H1 (cell line): ENCODE measurements at regions not wholly inside any gene's neighbourhood (a gene's known extent, or its start where the extent isn't known, plus 50 kb on each side); places are given as distances from the start of the nearest gene placed in this dataset.

Source experiments
- CTCF ChIA-PET: fragments of 300-600 bp; sonication (Branson Sonifier 250); formaldehyde crosslinking; loops from one replicate; lab custom pipeline; 2021; ENCODE audit not compliant: partially characterized antibody; lab: Charles Lee
- POLR2A ChIA-PET: fragments of 300-600 bp; sonication (Branson Sonifier 250); formaldehyde crosslinking; loops from one replicate; lab custom pipeline; 2021; ENCODE audit warnings: inconsistent platforms; ENCODE audit not compliant: partially characterized antibody; lab: Charles Lee
- DNase-seq, 2 experiments: peaks; one replicate each; pipeline versions ENCODE4 v3.0.0 to v3.0.0-alpha.2; 2010 to 2022; ENCODE audit warnings: low spot score in 2 of 2, low read depth in 1 of 2, mixed read lengths in 1 of 2
- FAIRE-seq: peaks from 2 replicates; lab custom pipeline; 2011; peaks lifted over from hg19 to GRCh38; lab: Jason Lieb, UNC
- H2AFZ ChIP-seq: 2 replicates; pipeline ENCODE4 v1.8.1; 2012; ENCODE audit warnings: low read length, inconsistent platforms
- H2AK5ac ChIP-seq: 2 replicates; pipeline ENCODE4 v1.6.1; 2013; ENCODE audit warnings: low read depth, low read length
- H2BK120ac ChIP-seq: replicated peaks from 2 replicates; pipeline ENCODE3; 2013; ENCODE audit warnings: low read depth, low read length, inconsistent platforms
- H2BK12ac ChIP-seq: 2 replicates; pipeline ENCODE4 v1.6.1; 2013; ENCODE audit warnings: low read depth, low read length
- H2BK15ac ChIP-seq: 2 replicates; pipeline ENCODE4 v1.6.1; 2013; ENCODE audit warnings: low read length
- H2BK20ac ChIP-seq: 2 replicates; pipeline ENCODE4 v1.6.1; 2013; ENCODE audit warnings: low read length
- H2BK5ac ChIP-seq: 2 replicates; pipeline ENCODE4 v1.6.1; 2013; ENCODE audit warnings: low read depth, low read length
- H3K14ac ChIP-seq: 2 replicates; pipeline ENCODE4 v1.6.1; 2013; ENCODE audit warnings: inconsistent platforms; ENCODE audit not compliant: insufficient read length
- H3K18ac ChIP-seq: 2 replicates; pipeline ENCODE4 v1.6.1; 2013; ENCODE audit warnings: low read length; ENCODE audit errors: extremely low read depth
- H3K23ac ChIP-seq: 2 replicates; pipeline ENCODE4 v1.6.1; 2013; ENCODE audit warnings: inconsistent platforms; ENCODE audit not compliant: insufficient read length
- H3K23me2 ChIP-seq: 2 replicates; pipeline ENCODE4 v1.6.1; 2013; ENCODE audit warnings: low read depth, low read length
- H3K27ac ChIP-seq: 2 replicates; pipeline ENCODE4 v1.6.1; 2011; ENCODE audit warnings: low read depth, low read length, inconsistent platforms
- H3K27me3 ChIP-seq, 4 experiments: replicated peaks in 1 of 4; 1 replicate in 1 of 4; 2 replicates in 3 of 4; pipeline versions ENCODE4 v1.6.1 to v1.8.1; 2011 to 2013; ENCODE audit warnings: low read length in 3 of 4, mild to moderate bottlenecking in 3 of 4, inconsistent platforms in 2 of 4, mixed read lengths in 2 of 4, moderate library complexity in 1 of 4; ENCODE audit not compliant: control insufficient read depth in 3 of 4, insufficient read depth in 3 of 4; ENCODE audit errors: extremely low read depth in 1 of 4
- H3K36me3 ChIP-seq, 4 experiments: 2 replicates each; pipeline versions ENCODE4 v1.6.1 to v1.8.1; 2011 to 2013; ENCODE audit warnings: mild to moderate bottlenecking in 4 of 4, low read length in 3 of 4, moderate library complexity in 2 of 4, control low read depth in 1 of 4, inconsistent platforms in 1 of 4; ENCODE audit not compliant: insufficient read depth in 4 of 4, control insufficient read depth in 2 of 4
- H3K4ac ChIP-seq: replicated peaks from 2 replicates; pipeline ENCODE3; 2013; ENCODE audit warnings: low read length, low read depth, mixed read lengths, inconsistent platforms; ENCODE audit not compliant: insufficient read length
- H3K4me1 ChIP-seq, 4 experiments: replicated peaks in 1 of 4; 1 replicate in 1 of 4; 2 replicates in 3 of 4; pipeline versions ENCODE4 v1.6.1 to v1.8.1; 2011 to 2013; ENCODE audit warnings: low read length in 3 of 4, inconsistent platforms in 2 of 4, mixed read lengths in 1 of 4; ENCODE audit not compliant: insufficient read depth in 4 of 4, control insufficient read depth in 3 of 4
- H3K4me2 ChIP-seq, 2 experiments: 2 replicates each; pipeline versions ENCODE4 v1.6.1 to v1.8.1; 2011 to 2013; ENCODE audit warnings: low read depth in 2 of 2, low read length in 2 of 2, control low read depth in 1 of 2, inconsistent platforms in 1 of 2, mild to moderate bottlenecking in 1 of 2; ENCODE audit not compliant: insufficient read depth in 1 of 2
- H3K4me3 ChIP-seq, 4 experiments: fragments of 200-600, 300-600 bp in 1 of 4; sonication (generic), shearing (Covaris generic), sonication (Bioruptor Twin) in 1 of 4; 2 replicates each; pipeline versions ENCODE4 v1.5.1 to v1.8.1; 2011 to 2016; ENCODE audit warnings: low read length in 4 of 4, low read depth in 3 of 4, control low read depth in 2 of 4, inconsistent platforms in 2 of 4, mild to moderate bottlenecking in 2 of 4, mixed read lengths in 1 of 4, moderate library complexity in 1 of 4; ENCODE audit not compliant: insufficient read depth in 2 of 4; ENCODE audit errors: extremely low read depth in 1 of 4
- H3K56ac ChIP-seq: replicated peaks from 2 replicates; pipeline ENCODE3; 2013; ENCODE audit warnings: low read depth, mild to moderate bottlenecking, mixed read lengths, low read length, inconsistent platforms; ENCODE audit not compliant: insufficient read length
- H3K79me1 ChIP-seq: 2 replicates; pipeline ENCODE4 v1.6.1; 2013; ENCODE audit warnings: low read depth, low read length, control low read depth
- H3K79me2 ChIP-seq, 2 experiments: 2 replicates each; pipeline versions ENCODE4 v1.6.1 to v1.8.1; 2012 to 2013; ENCODE audit warnings: low read length in 2 of 2, mild to moderate bottlenecking in 2 of 2, inconsistent platforms in 1 of 2; ENCODE audit not compliant: insufficient read depth in 2 of 2, control insufficient read depth in 1 of 2
- H3K9ac ChIP-seq, 4 experiments: replicated peaks in 1 of 4; 1 replicate in 1 of 4; 2 replicates in 3 of 4; pipeline versions ENCODE4 v1.6.1 to v1.8.1; 2011 to 2013; ENCODE audit warnings: low read depth in 3 of 4, low read length in 3 of 4, control low read depth in 2 of 4, mild to moderate bottlenecking in 2 of 4, moderate library complexity in 2 of 4, inconsistent platforms in 1 of 4; ENCODE audit errors: extremely low read depth in 1 of 4
- H3K9me3 ChIP-seq, 2 experiments: 2 replicates each; pipeline versions ENCODE4 v1.6.1 to v1.8.1; 2012 to 2013; ENCODE audit warnings: mild to moderate bottlenecking in 2 of 2, moderate library complexity in 2 of 2, control low read depth in 1 of 2, inconsistent platforms in 1 of 2, low read depth in 1 of 2, low read length in 1 of 2, mixed read lengths in 1 of 2; ENCODE audit not compliant: insufficient read depth in 2 of 2
- H4K20me1 ChIP-seq, 2 experiments: replicated peaks in 1 of 2; 2 replicates each; pipeline versions ENCODE3 to v1.8.1; 2011 to 2013; ENCODE audit warnings: inconsistent platforms in 2 of 2, low read length in 2 of 2, mild to moderate bottlenecking in 1 of 2; ENCODE audit not compliant: insufficient read depth in 2 of 2, control insufficient read depth in 1 of 2
- H4K5ac ChIP-seq: 2 replicates; pipeline ENCODE4 v1.6.1; 2013; ENCODE audit warnings: low read length, low read depth, mixed read lengths, inconsistent platforms; ENCODE audit not compliant: insufficient read length
- H4K8ac ChIP-seq: 2 replicates; pipeline ENCODE4 v1.8.0; 2013; ENCODE audit warnings: mild to moderate bottlenecking, moderate library complexity, low read length, inconsistent platforms; ENCODE audit not compliant: insufficient read depth; ENCODE audit errors: extremely low read depth
- H4K91ac ChIP-seq: replicated peaks from 2 replicates; pipeline ENCODE3; 2013; ENCODE audit warnings: low read length, mixed read lengths, inconsistent platforms; ENCODE audit not compliant: insufficient read length
- BRCA1 ChIP-seq: IDR thresholded peaks from 2 replicates; pipeline ENCODE4 v1.6.1; 2012; ENCODE audit warnings: low read depth, low read length, improper control_type of control experiment
- CBX5 ChIP-seq: fragments of 300-800, 300-1000 bp; sonication (generic); IDR thresholded peaks from 2 replicates; pipeline ENCODE4 v1.7.1; 2016; ENCODE audit warnings: antibody characterized with exemption, low read length, low read depth
- CHD2 ChIP-seq: IDR thresholded peaks from 2 replicates; pipeline ENCODE4 v1.6.1; 2012; ENCODE audit warnings: low read length, improper control_type of control experiment
- CTBP2 ChIP-seq: IDR thresholded peaks from 2 replicates; pipeline ENCODE4 v1.7.0; 2011; ENCODE audit warnings: borderline replicate concordance, mild to moderate bottlenecking, moderate library complexity, mixed read lengths, low read length; ENCODE audit not compliant: insufficient read depth, insufficient read length
- NRF1 ChIP-seq: IDR thresholded peaks from 2 replicates; pipeline ENCODE4 v1.6.1; 2011; ENCODE audit warnings: mild to moderate bottlenecking, low read depth, low read length, improper control_type of control experiment
- POLR2A ChIP-seq, 2 experiments: IDR thresholded peaks; 1 replicate in 1 of 2; 2 replicates in 1 of 2; pipeline ENCODE4 v1.6.1; 2011; ENCODE audit warnings: low read depth in 2 of 2, low read length in 2 of 2, mild to moderate bottlenecking in 2 of 2; ENCODE audit errors: control extremely low read depth in 1 of 2
- SIX5 ChIP-seq: IDR thresholded peaks from 2 replicates; pipeline ENCODE4 v1.6.1; 2011; ENCODE audit warnings: mild to moderate bottlenecking, low read depth, low read length
- TAF1 ChIP-seq: IDR thresholded peaks from 2 replicates; pipeline ENCODE4 v1.6.1; 2011; ENCODE audit warnings: mild to moderate bottlenecking, low read depth, low read length
- WGBS, 2 experiments: shearing (Covaris generic) in 1 of 2; methylation state at CpG; one replicate each; pipeline versions ENCODE4 v1.1.6 to v1.1.7; 2013 to 2015; ENCODE audit warnings: low lambda C conversion rate in 2 of 2, mixed read lengths in 2 of 2, inconsistent platforms in 1 of 2, low coverage in 1 of 2, missing lambda C conversion rate in 1 of 2; ENCODE audit not compliant: insufficient replicate concordance in 2 of 2, insufficient coverage in 1 of 2, insufficient read length in 1 of 2; ENCODE audit errors: extremely low coverage in 1 of 2, missing lambda C conversion rate in 1 of 2; 5-methylcytosine and 5-hydroxymethylcytosine counted together
- TF ChIP-seq, protein P1 (sequence below): IDR thresholded peaks from 2 replicates; pipeline ENCODE4 v1.6.1; 2012; ENCODE audit warnings: inconsistent platforms

- DNase-seq (no peak), FAIRE-seq (no peak)
- no peak overlapping the region for H2AFZ ChIP-seq
- H3K23me2 ChIP-seq = no peaks in the 10 kb centered on the region
- H3K9ac ChIP-seq = no peak overlapping the region
- H2BK5ac ChIP-seq = no peak overlapping the region
- no peaks in the 10 kb centered on the region for H3K27me3 ChIP-seq
- H3K4me1 ChIP-seq = no peaks in the 10 kb centered on the region
- no peak overlapping the region for H2BK12ac ChIP-seq
- no peaks in the 10 kb centered on the region for H4K20me1 ChIP-seq
- no peak overlapping the region for H4K5ac ChIP-seq
- H2AK5ac ChIP-seq = no peak overlapping the region
- H4K91ac ChIP-seq = no peak overlapping the region
- no peak overlapping the region for H3K4me2 ChIP-seq
- POLR2A ChIA-PET = no interaction called here
- H3K36me3 ChIP-seq = no peaks in the 10 kb centered on the region
- no peak overlapping the region for H2BK120ac ChIP-seq
- H3K4ac ChIP-seq = no peak overlapping the region
- H2BK15ac ChIP-seq = no peak overlapping the region
- H3K23ac ChIP-seq = no peak overlapping the region
- no peak overlapping the region for H3K56ac ChIP-seq
- 94% methylated on average over 1 of the region's 1 CpG; no CpG with 5 or more reads in 1 of the 2 experiments for WGBS, 2 experiments
- H3K14ac ChIP-seq = no peak overlapping the region
- CTCF ChIA-PET = interaction anchor here (1.1 kb wide), 1 partner anchor 8 kb away, joined by 3 read pairs; no protein-coding TSS in a partner anchor
- no peaks in the 10 kb centered on the region for H3K79me2 ChIP-seq
- no peak overlapping the region for H3K4me3 ChIP-seq
- no peak overlapping the region for H3K27ac ChIP-seq
- H3K9me3 ChIP-seq = no peaks in the 10 kb centered on the region
- H4K8ac ChIP-seq = no peak overlapping the region
- no peak overlapping the region for H3K18ac ChIP-seq
- no peaks in the 10 kb centered on the region for H3K79me1 ChIP-seq
- H2BK20ac ChIP-seq = no peak overlapping the region
- TF ChIP-seq, protein P1, sequence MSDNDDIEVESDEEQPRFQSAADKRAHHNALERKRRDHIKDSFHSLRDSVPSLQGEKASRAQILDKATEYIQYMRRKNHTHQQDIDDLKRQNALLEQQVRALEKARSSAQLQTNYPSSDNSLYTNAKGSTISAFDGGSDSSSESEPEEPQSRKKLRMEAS = no peak
- TF ChIP-seq CBX5 = no peak
- no peak for TF ChIP-seq POLR2A (IDR thresholded peaks at IDR 0.05; ENCODE audit: control extremely low read depth in 1 of 2, low read depth in 2 of 2, low read length in 2 of 2)
- no peak for TF ChIP-seq CTBP2
- TF ChIP-seq TAF1 = no peak
- no peak for TF ChIP-seq SIX5
- TF ChIP-seq BRCA1 = no peak
- no peak for TF ChIP-seq CHD2
- no peak for TF ChIP-seq NRF1
Observed at GRCh38 chr5:23718564-23718963, 211.2 kb downstream of the PRDM9 start.
